KMS-11 (cell line): ENCODE measurements at regions not wholly inside any gene's neighbourhood (a gene's known extent, or its start where the extent isn't known, plus 50 kb on each side); places are given as distances from the start of the nearest gene placed in this dataset.
"Not testable (repeated sequence)": the region's sequence is repeated elsewhere in the genome, so short reads cannot be mapped to it uniquely, and the experiment has no call there.

Source experiments
- H2AFZ ChIP-seq: fragments of 200-600 bp; sonication (generic); 2 replicates; pipeline ENCODE4 v1.6.1; 2016; ENCODE audit warnings: antibody characterized with exemption, mixed run types, low read depth
- H3K27ac ChIP-seq: fragments of 200-600 bp; sonication (generic); 2 replicates; pipeline ENCODE4 v1.6.1; 2016; ENCODE audit warnings: mild to moderate bottlenecking, mixed run types
- H3K27me3 ChIP-seq: fragments of 200-600 bp; sonication (generic); 2 replicates; pipeline ENCODE4 v1.6.1; 2017; ENCODE audit warnings: mild to moderate bottlenecking, low read depth, mixed run types, moderate library complexity; ENCODE audit not compliant: insufficient read depth
- H3K36me3 ChIP-seq: fragments of 200-600 bp; sonication (generic); 2 replicates; pipeline ENCODE4 v1.6.1; 2017; ENCODE audit warnings: mild to moderate bottlenecking, mixed run types; ENCODE audit not compliant: insufficient read depth
- H3K4me1 ChIP-seq: fragments of 200-600 bp; sonication (generic); 2 replicates; pipeline ENCODE4 v1.6.1; 2016; ENCODE audit warnings: mild to moderate bottlenecking, low read depth, mixed run types; ENCODE audit not compliant: poor library complexity, severe bottlenecking
- H3K4me2 ChIP-seq: fragments of 200-600 bp; sonication (generic); 2 replicates; pipeline ENCODE4 v1.7.0; 2016; ENCODE audit warnings: mild to moderate bottlenecking, mixed run types
- H3K4me3 ChIP-seq: fragments of 200-600 bp; sonication (generic); IDR thresholded peaks from 2 replicates; pipeline ENCODE4 v1.6.1; 2017; ENCODE audit warnings: low read depth, low read length, mixed read lengths; ENCODE audit not compliant: insufficient read depth
- H3K79me2 ChIP-seq: fragments of 200-600 bp; sonication (generic); 2 replicates; pipeline ENCODE4 v1.6.1; 2016; ENCODE audit warnings: low read depth, mixed run types; ENCODE audit not compliant: insufficient read depth
- H3K9ac ChIP-seq: fragments of 200-600 bp; sonication (generic); 2 replicates; pipeline ENCODE4 v1.6.1; 2016; ENCODE audit warnings: mild to moderate bottlenecking, mixed run types
- H4K20me1 ChIP-seq: fragments of 200-600 bp; sonication (generic); 2 replicates; pipeline ENCODE4 v1.6.1; 2016; ENCODE audit warnings: mild to moderate bottlenecking, mixed run types; ENCODE audit not compliant: insufficient read depth
- TF ChIP-seq, protein P1 (sequence below): fragments of 200-600 bp; sonication (generic); conservative IDR thresholded peaks from 2 replicates; pipeline ENCODE4 v1.6.1; 2017; ENCODE audit warnings: low read depth, mild to moderate bottlenecking, antibody characterized with exemption, low read length, moderate library complexity, mixed read lengths

DNA sequence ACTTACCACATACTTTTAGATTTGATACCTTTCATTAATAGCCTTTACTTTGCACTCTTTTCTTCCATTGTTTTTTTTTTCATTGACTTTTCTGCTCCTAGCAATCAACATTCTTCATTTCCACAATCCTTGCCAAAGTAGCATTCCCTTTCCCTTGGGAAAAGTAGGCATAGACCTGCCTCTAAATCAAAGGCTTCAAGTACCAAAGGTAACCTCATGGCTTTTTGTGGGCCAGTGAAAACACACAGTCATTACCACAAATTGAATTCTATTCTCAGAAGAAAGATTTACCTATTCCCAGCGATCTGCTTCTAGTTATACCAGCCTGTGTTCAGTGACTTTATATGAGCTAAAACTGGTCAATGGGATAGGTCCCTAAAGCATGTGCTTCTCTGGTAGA is 109.2 kb downstream of the SOCS6 start:
- no peak overlapping the region for H3K27ac ChIP-seq
- no peaks in the 10 kb centered on the region for H4K20me1 ChIP-seq
- H3K79me2 ChIP-seq = no peaks in the 10 kb centered on the region
- no peak overlapping the region for H3K9ac ChIP-seq
- H3K36me3 ChIP-seq = no peaks in the 10 kb centered on the region
- TF ChIP-seq, protein P1, sequence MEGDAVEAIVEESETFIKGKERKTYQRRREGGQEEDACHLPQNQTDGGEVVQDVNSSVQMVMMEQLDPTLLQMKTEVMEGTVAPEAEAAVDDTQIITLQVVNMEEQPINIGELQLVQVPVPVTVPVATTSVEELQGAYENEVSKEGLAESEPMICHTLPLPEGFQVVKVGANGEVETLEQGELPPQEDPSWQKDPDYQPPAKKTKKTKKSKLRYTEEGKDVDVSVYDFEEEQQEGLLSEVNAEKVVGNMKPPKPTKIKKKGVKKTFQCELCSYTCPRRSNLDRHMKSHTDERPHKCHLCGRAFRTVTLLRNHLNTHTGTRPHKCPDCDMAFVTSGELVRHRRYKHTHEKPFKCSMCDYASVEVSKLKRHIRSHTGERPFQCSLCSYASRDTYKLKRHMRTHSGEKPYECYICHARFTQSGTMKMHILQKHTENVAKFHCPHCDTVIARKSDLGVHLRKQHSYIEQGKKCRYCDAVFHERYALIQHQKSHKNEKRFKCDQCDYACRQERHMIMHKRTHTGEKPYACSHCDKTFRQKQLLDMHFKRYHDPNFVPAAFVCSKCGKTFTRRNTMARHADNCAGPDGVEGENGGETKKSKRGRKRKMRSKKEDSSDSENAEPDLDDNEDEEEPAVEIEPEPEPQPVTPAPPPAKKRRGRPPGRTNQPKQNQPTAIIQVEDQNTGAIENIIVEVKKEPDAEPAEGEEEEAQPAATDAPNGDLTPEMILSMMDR = no peak
- H3K4me3 ChIP-seq = no peak overlapping the region
- no peak overlapping the region for H2AFZ ChIP-seq
- H3K27me3 ChIP-seq = no peaks in the 10 kb centered on the region
- H3K4me1 ChIP-seq = no peaks in the 10 kb centered on the region
- H3K4me2 ChIP-seq = no peak overlapping the region

DNA sequence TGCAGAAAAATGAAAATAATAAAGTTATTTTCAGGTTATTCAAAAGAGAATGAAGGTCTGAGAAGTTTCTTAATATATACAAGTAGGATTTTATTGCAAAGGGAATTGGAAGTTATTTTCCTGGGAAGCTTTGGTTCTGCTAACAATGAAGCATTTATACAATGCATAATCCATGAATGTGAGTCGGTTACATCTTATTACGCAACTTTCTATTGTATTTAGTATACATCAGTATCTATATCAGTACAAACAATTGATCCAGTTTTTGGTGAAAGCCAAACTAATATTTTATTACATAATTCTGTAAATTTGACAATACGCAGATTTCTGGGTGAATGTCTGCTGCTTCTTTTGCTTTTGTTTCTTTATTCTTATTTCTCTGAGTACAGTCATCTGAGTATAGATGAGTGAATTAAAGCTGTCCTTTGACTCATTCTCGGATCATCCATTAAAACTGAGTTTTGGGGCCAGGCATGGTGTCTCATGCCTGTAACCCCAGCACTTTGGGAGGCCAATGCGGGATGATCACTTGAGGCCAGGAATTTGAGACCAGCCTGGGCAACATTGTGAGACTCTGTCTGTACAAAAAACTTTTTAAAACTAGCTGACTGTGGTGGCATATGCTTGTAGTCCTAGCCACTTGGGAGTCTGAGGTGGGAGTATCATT is 108.5 kb downstream of the SOCS6 start:
- H4K20me1 ChIP-seq = no peaks in the 10 kb centered on the region
- H3K27ac ChIP-seq = no peak overlapping the region
- no peak overlapping the region for H3K4me3 ChIP-seq
- no peaks in the 10 kb centered on the region for H3K79me2 ChIP-seq
- no peaks in the 10 kb centered on the region for H3K27me3 ChIP-seq
- H3K4me1 ChIP-seq = no peaks in the 10 kb centered on the region
- no peaks in the 10 kb centered on the region for H3K36me3 ChIP-seq
- no peak overlapping the region for H2AFZ ChIP-seq
- no peak overlapping the region for H3K4me2 ChIP-seq
- TF ChIP-seq, protein P1 = no peak
- H3K9ac ChIP-seq = no peak overlapping the region

DNA sequence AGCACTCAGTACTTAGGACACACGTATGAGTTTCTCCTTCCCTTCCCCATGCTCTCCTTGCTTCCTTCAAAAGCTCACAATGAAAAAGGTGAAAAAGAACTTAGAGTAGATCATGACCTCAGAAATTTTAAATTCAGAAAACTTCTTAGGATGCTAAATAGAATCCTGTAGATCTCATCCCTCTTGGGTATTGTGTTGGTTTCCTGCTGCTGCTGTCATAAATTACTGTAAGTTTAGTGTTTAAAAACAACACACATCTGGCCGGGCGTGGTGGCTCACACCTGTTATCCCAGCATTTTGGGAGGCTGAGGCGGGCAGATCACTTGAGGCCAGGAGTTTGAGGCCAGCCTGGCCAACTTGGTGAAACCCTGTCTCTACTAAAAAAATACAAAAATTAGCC is 106.9 kb downstream of the SOCS6 start:
- H3K36me3 ChIP-seq, H3K27ac ChIP-seq: not testable (repeated sequence)

DNA sequence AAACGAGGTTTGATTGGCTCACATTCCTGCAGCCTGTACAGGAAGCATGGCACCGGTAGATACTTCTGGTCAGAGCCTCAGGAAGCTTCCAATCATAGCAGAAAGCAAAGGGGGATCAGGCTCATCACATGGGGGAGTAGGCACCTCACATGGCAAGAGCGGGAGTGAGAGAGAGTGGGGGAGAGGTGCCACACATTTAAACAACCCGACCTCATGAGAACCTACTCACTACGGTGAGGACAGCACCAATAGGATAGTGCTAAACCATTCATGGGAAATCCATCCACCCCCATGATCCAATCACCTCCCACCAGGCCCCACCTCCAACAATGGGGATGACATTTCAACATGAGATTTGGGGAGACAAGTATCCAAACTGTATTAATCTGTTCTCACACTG is 105.8 kb downstream of the SOCS6 start:
- H3K4me3 ChIP-seq = no peak overlapping the region
- H3K4me1 ChIP-seq = no peaks in the 10 kb centered on the region
- H3K36me3 ChIP-seq = no peaks in the 10 kb centered on the region
- no peak overlapping the region for H2AFZ ChIP-seq
- no peak overlapping the region for H3K27ac ChIP-seq
- H3K27me3 ChIP-seq = no peaks in the 10 kb centered on the region
- no peaks in the 10 kb centered on the region for H3K79me2 ChIP-seq
- H3K4me2 ChIP-seq = no peak overlapping the region
- TF ChIP-seq, protein P1 = no peak
- H3K9ac ChIP-seq = no peak overlapping the region
- no peaks in the 10 kb centered on the region for H4K20me1 ChIP-seq

More for the DNA sequence above, 106.9 kb downstream of the SOCS6 start:
- H2AFZ ChIP-seq, H4K20me1 ChIP-seq, H3K4me3 ChIP-seq, H3K9ac ChIP-seq, H3K79me2 ChIP-seq, H3K4me2 ChIP-seq, H3K27me3 ChIP-seq, H3K4me1 ChIP-seq: not testable (repeated sequence)

DNA sequence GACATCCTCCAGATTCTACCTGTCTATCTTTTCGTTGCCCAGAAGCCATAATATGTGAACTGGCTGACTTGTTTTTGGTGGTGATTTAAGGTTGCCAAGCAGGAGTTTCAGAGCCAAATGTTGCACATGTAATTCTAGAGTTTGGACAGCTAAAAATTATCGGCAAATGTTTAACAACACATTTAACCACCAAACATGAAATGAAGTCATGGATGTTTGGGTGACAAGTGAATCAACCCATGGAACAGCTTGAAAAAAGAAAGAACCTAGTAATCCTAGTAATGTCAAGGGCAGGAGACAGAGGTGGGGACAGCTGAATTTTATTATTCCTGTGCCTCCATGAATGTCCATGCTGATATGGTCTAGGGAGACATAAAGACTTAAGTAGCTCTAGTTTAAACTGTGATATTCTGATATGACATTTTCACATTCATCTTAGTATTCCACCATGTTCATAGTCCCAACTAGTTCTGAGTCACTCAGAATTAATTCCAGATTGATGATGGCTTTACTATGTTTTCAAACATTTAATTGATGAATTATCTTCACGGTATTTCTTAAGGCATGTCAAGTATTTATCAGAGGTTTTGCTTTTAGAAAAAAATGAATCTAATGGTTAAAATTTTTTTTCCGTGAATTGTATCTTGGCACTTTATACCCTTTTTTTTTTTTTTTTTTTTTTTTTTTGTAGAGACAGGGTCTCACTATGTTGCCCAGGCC is 101.7 kb downstream of the SOCS6 start:
- Histone ChIP-seq H2AFZ (no peak overlapping the region), H3K27ac (no peak overlapping the region)

DNA sequence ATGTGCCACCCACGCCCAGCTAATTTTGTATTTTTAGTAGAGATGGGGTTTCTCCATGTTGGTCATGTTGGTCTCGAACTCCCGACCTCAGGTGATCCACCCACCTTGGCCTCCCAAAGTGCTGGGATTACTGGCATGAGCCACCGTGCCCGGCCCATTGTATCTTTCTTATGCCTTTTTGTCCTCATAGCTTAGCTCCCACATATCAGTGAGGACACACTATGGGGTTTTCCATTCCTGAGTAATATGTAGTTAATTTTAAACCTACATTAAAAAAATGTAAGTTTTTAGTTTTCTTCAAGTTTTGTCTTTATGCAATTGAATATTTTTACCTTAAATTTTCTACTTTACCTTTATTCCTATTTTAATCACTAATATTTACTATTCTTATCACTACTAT is 100.2 kb downstream of the SOCS6 start:
- not testable (repeated sequence) for H3K4me2 ChIP-seq, H3K27me3 ChIP-seq, H3K79me2 ChIP-seq, H2AFZ ChIP-seq, H3K9ac ChIP-seq, H3K36me3 ChIP-seq, H3K4me3 ChIP-seq, H3K27ac ChIP-seq, H4K20me1 ChIP-seq
- H3K4me1 ChIP-seq = peaks cover 22% of the 10 kb centered on the region

More for the DNA sequence above, 101.7 kb downstream of the SOCS6 start:
- H3K4me3 ChIP-seq = no peak overlapping the region
- H3K36me3 ChIP-seq = no peaks in the 10 kb centered on the region
- peaks cover 7% of the 10 kb centered on the region for H3K4me1 ChIP-seq
- H3K27me3 ChIP-seq = no peaks in the 10 kb centered on the region
- TF ChIP-seq, protein P1 = no peak
- no peaks in the 10 kb centered on the region for H4K20me1 ChIP-seq
- H3K9ac ChIP-seq = no peak overlapping the region
- no peaks in the 10 kb centered on the region for H3K79me2 ChIP-seq
- H3K4me2 ChIP-seq = no peak overlapping the region
